ENCODE measurements at regions not wholly inside any gene's neighbourhood (a gene's known extent, or its start where the extent isn't known, plus 50 kb on each side); places are given as distances from the start of the nearest gene placed in this dataset.

DNA sequence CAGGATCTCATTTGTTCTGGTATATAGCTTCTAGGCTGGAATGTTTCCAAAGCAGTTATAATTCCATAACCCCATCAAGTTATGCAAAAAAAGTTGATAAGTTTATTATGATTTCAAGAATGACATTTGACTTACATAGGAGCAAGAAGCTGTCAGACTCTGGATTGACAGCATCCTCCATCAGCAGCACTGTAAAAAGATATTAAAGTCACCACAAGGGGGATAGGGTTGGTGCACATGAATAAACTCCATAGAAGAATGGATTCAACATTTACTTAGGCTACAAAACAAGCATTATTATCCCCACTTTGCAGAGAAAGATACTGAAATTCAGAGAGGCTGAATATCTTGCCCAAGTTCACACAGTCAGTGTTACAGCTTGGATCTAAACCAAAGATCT lies 208.9 kb upstream of the SLC30A5 start (continued):
- TF ChIP-seq, protein P1, sequence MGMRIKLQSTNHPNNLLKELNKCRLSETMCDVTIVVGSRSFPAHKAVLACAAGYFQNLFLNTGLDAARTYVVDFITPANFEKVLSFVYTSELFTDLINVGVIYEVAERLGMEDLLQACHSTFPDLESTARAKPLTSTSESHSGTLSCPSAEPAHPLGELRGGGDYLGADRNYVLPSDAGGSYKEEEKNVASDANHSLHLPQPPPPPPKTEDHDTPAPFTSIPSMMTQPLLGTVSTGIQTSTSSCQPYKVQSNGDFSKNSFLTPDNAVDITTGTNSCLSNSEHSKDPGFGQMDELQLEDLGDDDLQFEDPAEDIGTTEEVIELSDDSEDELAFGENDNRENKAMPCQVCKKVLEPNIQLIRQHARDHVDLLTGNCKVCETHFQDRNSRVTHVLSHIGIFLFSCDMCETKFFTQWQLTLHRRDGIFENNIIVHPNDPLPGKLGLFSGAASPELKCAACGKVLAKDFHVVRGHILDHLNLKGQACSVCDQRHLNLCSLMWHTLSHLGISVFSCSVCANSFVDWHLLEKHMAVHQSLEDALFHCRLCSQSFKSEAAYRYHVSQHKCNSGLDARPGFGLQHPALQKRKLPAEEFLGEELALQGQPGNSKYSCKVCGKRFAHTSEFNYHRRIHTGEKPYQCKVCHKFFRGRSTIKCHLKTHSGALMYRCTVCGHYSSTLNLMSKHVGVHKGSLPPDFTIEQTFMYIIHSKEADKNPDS (CRISPR knock-in tag; IDR thresholded peaks at IDR 0.05) = no peak
- TF ChIP-seq ZNF180 (CRISPR knock-in tag; IDR thresholded peaks at IDR 0.05; ENCODE audit: borderline replicate concordance, low read depth) (no peak), ZNF225 (CRISPR knock-in tag; IDR thresholded peaks at IDR 0.05) (no peak), MED1 (CRISPR knock-in tag; IDR thresholded peaks at IDR 0.05) (no peak), TFAP4 (IDR thresholded peaks at IDR 0.05; ENCODE audit: borderline replicate concordance, low read depth) (no peak), STAG1 (CRISPR knock-in tag; IDR thresholded peaks at IDR 0.05) (peak; percentile 23; the same call in 1 of the 2 replicates)
- TF ChIP-seq, protein P2, sequence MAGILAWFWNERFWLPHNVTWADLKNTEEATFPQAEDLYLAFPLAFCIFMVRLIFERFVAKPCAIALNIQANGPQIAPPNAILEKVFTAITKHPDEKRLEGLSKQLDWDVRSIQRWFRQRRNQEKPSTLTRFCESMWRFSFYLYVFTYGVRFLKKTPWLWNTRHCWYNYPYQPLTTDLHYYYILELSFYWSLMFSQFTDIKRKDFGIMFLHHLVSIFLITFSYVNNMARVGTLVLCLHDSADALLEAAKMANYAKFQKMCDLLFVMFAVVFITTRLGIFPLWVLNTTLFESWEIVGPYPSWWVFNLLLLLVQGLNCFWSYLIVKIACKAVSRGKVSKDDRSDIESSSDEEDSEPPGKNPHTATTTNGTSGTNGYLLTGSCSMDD (CRISPR knock-in tag; IDR thresholded peaks at IDR 0.05) = no peak

DNA sequence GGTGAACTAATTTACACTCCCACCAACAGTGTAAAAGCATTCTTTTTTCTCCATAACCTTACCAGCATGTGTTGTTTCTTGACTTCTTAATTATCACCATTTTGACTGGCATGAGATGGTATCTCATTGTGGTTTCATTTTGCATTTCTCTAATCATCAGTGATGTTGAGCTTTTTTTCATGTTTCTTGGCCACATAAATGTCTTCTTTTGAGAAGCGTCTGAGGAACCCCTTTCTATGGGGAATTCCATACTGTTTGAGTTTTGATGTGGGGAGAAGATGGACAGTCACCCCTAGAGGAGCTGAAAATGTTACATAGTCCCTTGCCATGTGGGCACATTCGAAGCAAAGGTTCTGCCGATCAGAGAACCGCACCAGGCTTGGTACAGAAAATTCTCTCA lies 207.0 kb upstream of the SLC30A5 start:
- intact Hi-C loops (cut with micrococcal nuclease; ENCODE audit: unreplicated experiment) = no loop called here

More for the DNA sequence above, 207.0 kb upstream of the SLC30A5 start:
- TF ChIP-seq, protein P3, sequence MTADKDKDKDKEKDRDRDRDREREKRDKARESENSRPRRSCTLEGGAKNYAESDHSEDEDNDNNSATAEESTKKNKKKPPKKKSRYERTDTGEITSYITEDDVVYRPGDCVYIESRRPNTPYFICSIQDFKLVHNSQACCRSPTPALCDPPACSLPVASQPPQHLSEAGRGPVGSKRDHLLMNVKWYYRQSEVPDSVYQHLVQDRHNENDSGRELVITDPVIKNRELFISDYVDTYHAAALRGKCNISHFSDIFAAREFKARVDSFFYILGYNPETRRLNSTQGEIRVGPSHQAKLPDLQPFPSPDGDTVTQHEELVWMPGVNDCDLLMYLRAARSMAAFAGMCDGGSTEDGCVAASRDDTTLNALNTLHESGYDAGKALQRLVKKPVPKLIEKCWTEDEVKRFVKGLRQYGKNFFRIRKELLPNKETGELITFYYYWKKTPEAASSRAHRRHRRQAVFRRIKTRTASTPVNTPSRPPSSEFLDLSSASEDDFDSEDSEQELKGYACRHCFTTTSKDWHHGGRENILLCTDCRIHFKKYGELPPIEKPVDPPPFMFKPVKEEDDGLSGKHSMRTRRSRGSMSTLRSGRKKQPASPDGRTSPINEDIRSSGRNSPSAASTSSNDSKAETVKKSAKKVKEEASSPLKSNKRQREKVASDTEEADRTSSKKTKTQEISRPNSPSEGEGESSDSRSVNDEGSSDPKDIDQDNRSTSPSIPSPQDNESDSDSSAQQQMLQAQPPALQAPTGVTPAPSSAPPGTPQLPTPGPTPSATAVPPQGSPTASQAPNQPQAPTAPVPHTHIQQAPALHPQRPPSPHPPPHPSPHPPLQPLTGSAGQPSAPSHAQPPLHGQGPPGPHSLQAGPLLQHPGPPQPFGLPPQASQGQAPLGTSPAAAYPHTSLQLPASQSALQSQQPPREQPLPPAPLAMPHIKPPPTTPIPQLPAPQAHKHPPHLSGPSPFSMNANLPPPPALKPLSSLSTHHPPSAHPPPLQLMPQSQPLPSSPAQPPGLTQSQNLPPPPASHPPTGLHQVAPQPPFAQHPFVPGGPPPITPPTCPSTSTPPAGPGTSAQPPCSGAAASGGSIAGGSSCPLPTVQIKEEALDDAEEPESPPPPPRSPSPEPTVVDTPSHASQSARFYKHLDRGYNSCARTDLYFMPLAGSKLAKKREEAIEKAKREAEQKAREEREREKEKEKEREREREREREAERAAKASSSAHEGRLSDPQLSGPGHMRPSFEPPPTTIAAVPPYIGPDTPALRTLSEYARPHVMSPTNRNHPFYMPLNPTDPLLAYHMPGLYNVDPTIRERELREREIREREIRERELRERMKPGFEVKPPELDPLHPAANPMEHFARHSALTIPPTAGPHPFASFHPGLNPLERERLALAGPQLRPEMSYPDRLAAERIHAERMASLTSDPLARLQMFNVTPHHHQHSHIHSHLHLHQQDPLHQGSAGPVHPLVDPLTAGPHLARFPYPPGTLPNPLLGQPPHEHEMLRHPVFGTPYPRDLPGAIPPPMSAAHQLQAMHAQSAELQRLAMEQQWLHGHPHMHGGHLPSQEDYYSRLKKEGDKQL (CRISPR knock-in tag; IDR thresholded peaks at IDR 0.05; ENCODE audit: low read depth) = no peak
- TF ChIP-seq RBM39 (IDR thresholded peaks at IDR 0.05; ENCODE audit: low read depth, low read length, poor library complexity, severe bottlenecking) = no peak
- TF ChIP-seq CBX1 (IDR thresholded peaks at IDR 0.05; ENCODE audit: low read depth) = no peak
- no peak for TF ChIP-seq ZNF274 (CRISPR knock-in tag; IDR thresholded peaks at IDR 0.05)
- TF ChIP-seq XRCC5 (optimal IDR thresholded peaks at IDR 0.05; ENCODE audit: low read length) = no peak
- TF ChIP-seq ZNF605 (CRISPR knock-in tag; IDR thresholded peaks at IDR 0.05) = no peak
- no peak for TF ChIP-seq ZNF253 (CRISPR knock-in tag; IDR thresholded peaks at IDR 0.05; ENCODE audit: borderline replicate concordance)
- no peak for TF ChIP-seq AGO1 (IDR thresholded peaks at IDR 0.05; ENCODE audit: low read depth, low read length, poor library complexity, severe bottlenecking)
- Histone ChIP-seq H3K27me3 (ENCODE audit: control insufficient read depth in 1 of 2, insufficient read depth in 2 of 2, low read length in 2 of 2) (no peaks in the 10 kb centered on the region), H3K9ac (ENCODE audit: insufficient read depth, low read depth, low read length) (no peak overlapping the region), H3K4me2 (ENCODE audit: low read depth, low read length) (no peak overlapping the region), H3K4me1 (ENCODE audit: insufficient read depth, low read length) (no peaks in the 10 kb centered on the region), H3K36me3 (replicated peaks in 1 of 2; ENCODE audit: control insufficient read depth in 1 of 2, insufficient read depth in 2 of 2, low read length in 2 of 2) (no peaks in the 10 kb centered on the region), H2AFZ (ENCODE audit: low read length) (no peak overlapping the region), H3K4me3 (replicated peaks in 1 of 3; ENCODE audit: insufficient read depth in 1 of 3, low read depth in 2 of 3, low read length in 3 of 3) (no peak overlapping the region), H4K20me1 (ENCODE audit: insufficient read depth, low read length) (no peaks in the 10 kb centered on the region), H3K27ac (ENCODE audit: extremely low read length, insufficient read depth, low read length) (no peak overlapping the region), H3K9me3 (ENCODE audit: low read length) (no peaks in the 10 kb centered on the region), H3K79me2 (ENCODE audit: insufficient read depth, low read length) (no peaks in the 10 kb centered on the region)
- FAIRE-seq (no peak), ATAC-seq (no peak), DNase-seq (ENCODE audit: low spot score) (no peak)
- in situ Hi-C loops (cut with HindIII; ENCODE audit: extremely low pct_ligation_motif_present, low pct_unique_long_range_greater_than_20kb) = no loop called here
- POLR2A ChIA-PET = no interaction called here
- 2% methylated on average over 4 of the region's 4 CpGs for WGBS (ENCODE audit: low lambda C conversion rate)
- no TSS peak for BruUV-seq (replicated peaks)
- CTCF ChIA-PET (ENCODE audit: low intra/inter-chr PET ratio, low total read pairs) = no interaction called here

Data from HepG2 (cell line).